Stomach smooth muscle (tissue), 2 donors: ENCODE measurements at regions not wholly inside any gene's neighbourhood (a gene's known extent, or its start where the extent isn't known, plus 50 kb on each side); places are given as distances from the start of the nearest gene placed in this dataset.
A peak's percentile ranks its signal among the peaks of the same experiment; 100 is the strongest.

Experiments used
- H3K27ac ChIP-seq: one replicate; pipeline ENCODE4 v1.7.0; 2013; ENCODE audit warnings: mild to moderate bottlenecking, low read length, inconsistent platforms
- H3K27me3 ChIP-seq, 2 donors: one replicate each; pipeline ENCODE4 v1.7.0; 2013; ENCODE audit warnings: low read length in 2 of 2; ENCODE audit not compliant: insufficient read depth in 2 of 2, control insufficient read depth in 1 of 2
- H3K36me3 ChIP-seq, 2 donors: one replicate each; pipeline ENCODE4 v1.7.0; 2013; ENCODE audit warnings: low read length in 2 of 2; ENCODE audit not compliant: control insufficient read depth in 2 of 2, insufficient read depth in 2 of 2
- H3K4me1 ChIP-seq: one replicate; pipeline ENCODE4 v1.7.0; 2013; ENCODE audit warnings: low read length; ENCODE audit not compliant: control insufficient read depth, insufficient read depth
- H3K4me3 ChIP-seq, 2 donors: one replicate each; pipeline ENCODE4 v1.7.0; 2013; ENCODE audit warnings: low read length in 2 of 2
- H3K9ac ChIP-seq, 2 donors: one replicate each; pipeline ENCODE4 v1.7.0; 2013; ENCODE audit warnings: low read length in 2 of 2, mild to moderate bottlenecking in 1 of 2
- H3K9me3 ChIP-seq, 2 donors: one replicate each; pipeline ENCODE4 v1.7.0; 2013; ENCODE audit warnings: low read length in 2 of 2; ENCODE audit not compliant: control insufficient read depth in 2 of 2
- donor health status: healthy.
- donor health status: Pancreatic carcinoma.

- no peak overlapping the region for H3K27ac ChIP-seq
- no peaks in the 10 kb centered on the region for H3K27me3 ChIP-seq
- H3K4me3 ChIP-seq = no peak overlapping the region
- H3K9ac ChIP-seq = no peak overlapping the region
- H3K9me3 ChIP-seq = peaks cover 0 to 4% of the 10 kb centered on the region in 2 donors
- H3K36me3 ChIP-seq = no peaks in the 10 kb centered on the region
- no peaks in the 10 kb centered on the region for H3K4me1 ChIP-seq
Measured at GRCh38 chr13:34223984-34224383, 406.0 kb downstream of the RFC3 start.

DNA sequence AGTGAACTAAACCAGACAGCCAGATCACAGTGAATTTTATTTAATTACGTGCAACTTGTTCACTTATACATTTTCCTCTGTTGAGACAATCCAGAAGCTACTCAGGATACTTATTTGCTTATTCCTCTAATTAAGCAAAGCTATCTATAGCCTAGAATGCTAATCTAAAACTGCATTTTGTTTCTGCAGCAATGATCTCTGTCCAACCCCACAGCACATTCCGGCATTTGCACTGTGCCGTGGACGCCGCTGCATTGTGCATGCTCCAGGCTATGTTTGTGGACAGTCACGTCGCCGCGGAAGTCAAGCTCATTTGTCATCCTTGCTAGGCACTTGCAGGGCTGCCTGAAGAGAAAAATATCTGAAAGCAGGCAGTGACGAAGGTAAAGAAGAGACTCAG, 406.9 kb downstream of the RFC3 start:
- H3K27me3 ChIP-seq = no peaks in the 10 kb centered on the region
- peak overlapping the region; percentile 38 to 62 for H3K4me3 ChIP-seq
- no peaks in the 10 kb centered on the region for H3K36me3 ChIP-seq
- no peak overlapping the region for H3K27ac ChIP-seq
- H3K9ac ChIP-seq = no peak overlapping the region
- H3K9me3 ChIP-seq = peaks cover 0 to 4% of the 10 kb centered on the region in 2 donors
- no peaks in the 10 kb centered on the region for H3K4me1 ChIP-seq

DNA sequence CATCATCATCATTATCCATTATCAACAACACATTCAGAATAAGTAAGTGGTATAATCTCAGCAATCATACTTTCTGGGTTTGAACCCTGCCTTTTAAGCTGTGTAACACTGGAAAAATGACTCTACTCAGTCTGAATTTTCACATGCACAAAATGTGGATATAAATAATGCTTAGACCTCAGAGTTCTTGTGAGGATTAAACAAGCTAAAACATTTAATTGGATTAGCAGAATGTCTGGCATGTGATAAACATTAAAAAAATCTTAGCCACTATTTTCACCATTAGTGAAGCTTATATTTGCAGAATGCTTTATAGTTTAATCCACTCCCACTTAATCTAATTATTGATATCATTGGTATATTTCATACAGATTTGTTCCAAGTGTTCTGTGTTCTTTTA, 412.3 kb downstream of the RFC3 start:
- no peaks in the 10 kb centered on the region for H3K36me3 ChIP-seq
- no peak overlapping the region for H3K27ac ChIP-seq
- H3K27me3 ChIP-seq = no peaks in the 10 kb centered on the region
- no peak overlapping the region for H3K4me3 ChIP-seq
- no peaks in the 10 kb centered on the region for H3K4me1 ChIP-seq
- H3K9me3 ChIP-seq = peaks cover 0 to 4% of the 10 kb centered on the region in 2 donors
- H3K9ac ChIP-seq = no peak overlapping the region

GRCh38 chr13:34241332-34241731, 423.4 kb downstream of the RFC3 start:
- Histone ChIP-seq H3K4me3 (no peak overlapping the region), H3K36me3 (no peaks in the 10 kb centered on the region), H3K27ac (no peak overlapping the region), H3K4me1 (no peaks in the 10 kb centered on the region), H3K9ac (no peak overlapping the region), H3K9me3 (no peaks in the 10 kb centered on the region), H3K27me3 (no peaks in the 10 kb centered on the region)

DNA sequence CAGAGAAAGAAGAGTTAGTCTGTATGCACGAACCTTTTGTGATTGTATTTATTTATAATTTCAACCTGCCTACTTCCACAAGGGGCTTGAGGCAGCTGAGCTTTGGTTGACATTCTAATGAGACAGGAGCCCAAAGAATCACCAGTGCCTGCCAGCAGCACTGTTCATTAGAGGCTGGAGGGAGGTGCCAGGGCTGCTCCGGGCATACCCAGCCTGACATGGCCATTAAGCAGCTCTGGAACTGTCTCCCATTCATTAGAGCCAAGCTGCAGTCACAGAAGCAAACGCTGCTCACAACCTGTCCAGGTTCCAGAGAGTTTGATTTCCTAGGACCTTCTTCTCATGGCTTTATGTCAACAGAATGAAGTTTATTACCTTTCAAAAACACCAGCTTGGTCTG, 425.5 kb downstream of the RFC3 start:
- Histone ChIP-seq H3K27me3 (no peaks in the 10 kb centered on the region), H3K9me3 (no peaks in the 10 kb centered on the region), H3K36me3 (no peaks in the 10 kb centered on the region), H3K4me1 (no peaks in the 10 kb centered on the region), H3K4me3 (no peak overlapping the region), H3K9ac (no peak overlapping the region), H3K27ac (no peak overlapping the region)

DNA sequence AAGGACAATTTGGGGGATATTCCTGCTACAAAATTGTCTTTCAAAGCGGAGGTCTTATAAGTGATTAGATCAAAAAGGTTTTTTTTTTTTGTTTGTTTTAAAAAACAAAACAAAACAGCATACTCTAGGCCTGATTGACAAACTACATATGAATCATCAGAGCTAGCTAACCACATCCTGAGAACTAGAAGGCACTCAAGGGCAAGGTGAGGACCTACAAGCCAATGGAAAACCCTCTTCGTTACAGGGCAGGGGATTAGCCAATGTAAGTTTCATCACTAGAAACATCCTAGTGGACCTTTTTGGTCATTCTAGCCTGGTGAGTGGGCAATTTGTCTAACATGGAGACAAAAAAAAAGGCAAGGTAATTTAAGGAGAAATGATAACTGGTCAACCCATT, 428.6 kb downstream of the RFC3 start:
- H3K36me3 ChIP-seq = no peaks in the 10 kb centered on the region
- no peaks in the 10 kb centered on the region for H3K9me3 ChIP-seq
- H3K27me3 ChIP-seq = no peaks in the 10 kb centered on the region
- no peak overlapping the region for H3K9ac ChIP-seq
- no peak overlapping the region for H3K27ac ChIP-seq
- H3K4me3 ChIP-seq = no peak overlapping the region
- no peaks in the 10 kb centered on the region for H3K4me1 ChIP-seq

DNA sequence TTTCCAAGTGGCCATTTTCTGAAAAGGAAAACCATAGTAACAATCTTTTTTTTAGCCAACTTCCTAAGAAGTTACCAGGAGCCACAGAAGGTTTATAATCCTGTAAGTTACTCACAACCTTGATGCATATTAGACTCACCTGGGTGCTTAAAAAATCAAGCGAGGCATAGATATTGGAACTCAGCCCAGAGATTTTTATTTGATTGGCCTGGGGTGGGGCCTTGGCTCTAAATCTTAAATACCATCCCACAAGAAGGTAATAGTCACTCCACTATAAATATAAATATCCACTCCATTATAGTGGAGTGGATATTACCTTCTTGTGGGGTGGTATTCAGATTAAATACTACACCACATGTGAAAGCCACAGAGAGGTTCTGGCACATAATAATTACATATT, 429.6 kb downstream of the RFC3 start:
- Histone ChIP-seq H3K36me3 (no peaks in the 10 kb centered on the region), H3K9ac (no peak overlapping the region), H3K27ac (no peak overlapping the region), H3K4me3 (no peak overlapping the region), H3K4me1 (no peaks in the 10 kb centered on the region), H3K9me3 (no peaks in the 10 kb centered on the region), H3K27me3 (no peaks in the 10 kb centered on the region)

GRCh38 chr13:34249546-34250039, 431.6 kb downstream of the RFC3 start:
- H3K4me3 ChIP-seq = no peak overlapping the region
- no peaks in the 10 kb centered on the region for H3K36me3 ChIP-seq
- no peaks in the 10 kb centered on the region for H3K9me3 ChIP-seq
- no peak overlapping the region for H3K27ac ChIP-seq
- no peaks in the 10 kb centered on the region for H3K27me3 ChIP-seq
- no peak overlapping the region for H3K9ac ChIP-seq
- H3K4me1 ChIP-seq = no peaks in the 10 kb centered on the region

DNA sequence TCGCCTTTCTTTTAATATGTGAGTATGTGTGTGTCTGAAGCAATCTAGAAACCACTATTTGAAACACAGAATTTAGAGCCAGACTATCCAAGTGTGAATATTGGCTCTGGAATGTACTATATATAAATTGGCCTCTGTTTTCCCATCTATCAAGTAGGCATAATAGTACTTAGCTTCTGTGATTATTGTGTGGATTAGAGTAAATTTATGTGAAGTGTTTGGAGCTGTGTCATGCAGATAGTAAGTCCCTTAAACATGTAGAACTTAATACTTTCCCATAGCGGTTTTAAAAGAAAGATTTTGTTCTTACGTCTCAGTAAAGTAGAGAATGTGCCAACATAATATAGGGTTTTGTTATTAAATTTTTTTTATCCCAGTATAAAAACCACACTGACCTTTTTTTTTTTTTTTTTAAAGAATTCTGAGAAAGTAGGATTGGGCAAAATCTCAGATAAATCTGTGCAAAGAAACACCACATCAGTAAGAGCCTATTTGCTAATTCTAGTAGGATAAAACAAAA, 432.3 kb downstream of the RFC3 start:
- no peaks in the 10 kb centered on the region for H3K36me3 ChIP-seq
- H3K4me3 ChIP-seq = no peak overlapping the region
- no peak overlapping the region for H3K27ac ChIP-seq
- H3K27me3 ChIP-seq = no peaks in the 10 kb centered on the region
- H3K9ac ChIP-seq = no peak overlapping the region
- no peaks in the 10 kb centered on the region for H3K9me3 ChIP-seq
- H3K4me1 ChIP-seq = no peaks in the 10 kb centered on the region

DNA sequence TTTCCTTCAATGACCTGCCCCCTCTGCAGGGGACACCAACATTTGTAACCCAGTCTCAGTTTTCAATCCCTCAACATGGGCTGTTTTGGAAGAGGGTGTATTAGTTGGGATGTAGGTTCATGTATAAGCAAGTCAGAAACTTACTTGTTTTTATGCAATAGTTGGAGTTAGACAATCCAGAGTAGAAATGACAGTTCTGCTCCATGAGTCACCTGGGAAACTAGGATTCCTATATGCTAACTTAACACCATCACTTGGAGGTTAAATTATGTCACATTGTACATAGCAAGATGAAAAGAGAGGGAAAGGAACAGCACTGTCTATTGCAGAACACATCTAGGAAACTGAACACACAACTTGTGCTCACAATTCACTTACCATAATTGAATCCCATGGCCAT, 436.4 kb downstream of the RFC3 start:
- H3K27ac ChIP-seq = no peak overlapping the region
- H3K9me3 ChIP-seq = no peaks in the 10 kb centered on the region
- no peaks in the 10 kb centered on the region for H3K4me1 ChIP-seq
- no peaks in the 10 kb centered on the region for H3K36me3 ChIP-seq
- no peak overlapping the region for H3K9ac ChIP-seq
- H3K27me3 ChIP-seq = no peaks in the 10 kb centered on the region
- H3K4me3 ChIP-seq = no peak overlapping the region

GRCh38 chr13:34255711-34256110, 437.8 kb downstream of the RFC3 start:
- Histone ChIP-seq H3K9me3 (no peaks in the 10 kb centered on the region), H3K4me3 (no peak overlapping the region), H3K4me1 (no peaks in the 10 kb centered on the region), H3K9ac (no peak overlapping the region), H3K36me3 (no peaks in the 10 kb centered on the region), H3K27ac (no peak overlapping the region), H3K27me3 (no peaks in the 10 kb centered on the region)
